ENCODE measurements at regions not wholly inside any gene's neighbourhood (a gene's known extent, or its start where the extent isn't known, plus 50 kb on each side); places are given as distances from the start of the nearest gene placed in this dataset.
A peak's percentile ranks its signal among the peaks of the same experiment; 100 is the strongest.
"Not testable (repeated sequence)": the region's sequence is repeated elsewhere in the genome, so short reads cannot be mapped to it uniquely, and the experiment has no call there.

DNA sequence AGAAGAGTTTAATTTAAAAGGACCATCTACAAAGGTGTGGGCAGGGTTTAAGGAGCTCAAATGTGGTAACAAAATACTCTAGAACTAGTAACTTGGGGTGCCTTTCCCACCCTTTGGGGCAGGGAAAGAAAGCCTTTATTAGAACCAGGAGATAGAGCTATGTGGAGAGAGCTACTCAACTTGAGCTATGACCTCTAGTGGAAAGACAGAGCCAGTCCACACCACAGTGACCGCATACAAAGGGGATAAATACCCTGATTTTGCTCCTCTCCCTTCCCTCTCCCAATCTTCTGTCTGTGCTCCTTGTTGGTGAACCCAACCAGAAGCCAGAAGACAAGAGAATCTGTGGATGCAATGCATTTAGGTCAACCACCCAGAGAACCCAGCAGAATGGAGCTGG, 54.4 kb upstream of the JAK1 start:
- TF ChIP-seq, protein P1, sequence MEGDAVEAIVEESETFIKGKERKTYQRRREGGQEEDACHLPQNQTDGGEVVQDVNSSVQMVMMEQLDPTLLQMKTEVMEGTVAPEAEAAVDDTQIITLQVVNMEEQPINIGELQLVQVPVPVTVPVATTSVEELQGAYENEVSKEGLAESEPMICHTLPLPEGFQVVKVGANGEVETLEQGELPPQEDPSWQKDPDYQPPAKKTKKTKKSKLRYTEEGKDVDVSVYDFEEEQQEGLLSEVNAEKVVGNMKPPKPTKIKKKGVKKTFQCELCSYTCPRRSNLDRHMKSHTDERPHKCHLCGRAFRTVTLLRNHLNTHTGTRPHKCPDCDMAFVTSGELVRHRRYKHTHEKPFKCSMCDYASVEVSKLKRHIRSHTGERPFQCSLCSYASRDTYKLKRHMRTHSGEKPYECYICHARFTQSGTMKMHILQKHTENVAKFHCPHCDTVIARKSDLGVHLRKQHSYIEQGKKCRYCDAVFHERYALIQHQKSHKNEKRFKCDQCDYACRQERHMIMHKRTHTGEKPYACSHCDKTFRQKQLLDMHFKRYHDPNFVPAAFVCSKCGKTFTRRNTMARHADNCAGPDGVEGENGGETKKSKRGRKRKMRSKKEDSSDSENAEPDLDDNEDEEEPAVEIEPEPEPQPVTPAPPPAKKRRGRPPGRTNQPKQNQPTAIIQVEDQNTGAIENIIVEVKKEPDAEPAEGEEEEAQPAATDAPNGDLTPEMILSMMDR (IDR thresholded peaks at IDR 0.05; ENCODE audit: low read depth, low read length), result peak; percentile 45
- DNase-seq (ENCODE audit: extremely low read depth, low read depth), result no peak

DNA sequence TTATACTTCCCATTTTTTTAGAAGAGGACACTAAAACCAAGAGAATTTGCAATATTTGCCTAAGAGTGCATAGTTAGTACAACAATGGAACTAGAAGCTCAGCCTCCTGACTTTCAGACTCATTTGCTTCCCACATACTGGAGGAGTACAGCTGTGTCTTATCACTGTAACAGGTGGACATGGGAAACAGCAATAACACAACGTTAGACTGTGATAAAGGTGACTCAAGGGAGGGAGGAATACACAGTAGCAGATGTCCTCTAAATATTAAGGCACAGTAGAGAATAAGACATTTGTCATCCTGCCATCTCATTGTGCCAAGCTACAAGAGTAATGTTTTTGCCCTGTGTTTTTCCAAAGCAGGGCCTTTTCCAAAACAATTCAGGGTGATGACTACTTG, 55.4 kb upstream of the JAK1 start:
- TF ChIP-seq, protein P1 (IDR thresholded peaks at IDR 0.05; ENCODE audit: low read depth, low read length), result no peak
- no peak for DNase-seq (ENCODE audit: extremely low read depth, low read depth)

DNA sequence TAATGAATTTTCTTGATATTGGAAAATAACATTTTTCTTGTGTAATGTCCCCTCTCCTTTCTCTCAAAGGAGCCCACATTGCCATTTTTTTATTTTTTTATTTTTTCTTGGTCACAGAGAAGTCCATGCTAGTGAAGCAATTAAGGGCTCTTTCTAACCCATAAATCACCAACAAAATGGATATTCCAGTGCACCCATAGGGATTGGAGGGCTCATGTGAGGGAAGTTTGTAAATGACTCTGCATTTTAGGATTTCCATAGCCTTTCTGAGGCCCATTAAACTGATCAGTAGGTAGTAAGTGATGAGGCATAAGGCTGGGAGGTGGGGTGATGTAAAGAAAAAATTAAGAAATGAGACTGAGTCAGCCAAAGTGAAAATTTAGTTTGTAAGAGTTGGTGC, 55.9 kb upstream of the JAK1 start:
- TF ChIP-seq, protein P1 (IDR thresholded peaks at IDR 0.05; ENCODE audit: low read depth, low read length), result no peak
- no peak for DNase-seq (ENCODE audit: extremely low read depth, low read depth)

DNA sequence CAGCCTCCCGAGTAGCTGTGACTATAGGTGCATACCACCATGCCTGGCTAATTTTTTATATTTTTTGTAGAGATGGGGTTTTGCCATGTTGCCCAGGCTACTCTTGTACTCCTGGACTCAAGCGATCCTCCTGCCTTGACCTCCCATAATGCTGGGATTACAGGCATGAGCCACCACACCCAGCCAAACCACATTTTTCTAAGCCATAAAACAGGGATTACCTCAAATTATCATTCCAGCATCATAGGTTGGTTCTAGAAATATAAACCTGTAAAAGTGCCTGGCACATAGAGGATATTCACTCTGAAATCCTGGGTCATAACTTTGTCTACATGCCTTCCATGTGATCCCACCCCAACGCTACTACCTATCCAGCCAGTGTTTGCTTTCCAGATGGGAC, 59.4 kb upstream of the JAK1 start:
- no peak for DNase-seq (ENCODE audit: extremely low read depth, low read depth)
- TF ChIP-seq, protein P1 (IDR thresholded peaks at IDR 0.05; ENCODE audit: low read depth, low read length), result no peak

DNA sequence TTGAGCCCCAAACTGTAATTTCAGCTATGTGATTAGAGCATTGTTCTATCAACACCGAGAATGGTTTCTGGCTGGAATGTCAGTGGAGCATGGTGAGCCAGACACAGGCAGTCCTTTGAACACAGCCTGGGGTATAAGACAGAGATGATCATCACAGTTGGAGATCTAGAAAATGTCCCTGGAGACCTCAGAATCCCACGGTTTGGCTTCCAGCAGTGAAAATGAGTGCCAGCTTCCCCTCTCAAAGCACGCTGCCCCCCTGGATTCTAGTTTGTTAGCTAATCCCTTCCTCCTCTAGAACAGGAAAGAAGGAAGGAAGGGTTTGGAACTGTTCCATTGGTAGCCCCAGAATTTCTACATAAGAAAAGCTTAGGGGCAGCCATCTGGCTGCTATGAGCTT, 59.9 kb upstream of the JAK1 start:
- TF ChIP-seq, protein P1 (IDR thresholded peaks at IDR 0.05; ENCODE audit: low read depth, low read length), result no peak
- DNase-seq (ENCODE audit: extremely low read depth, low read depth), result no peak

DNA sequence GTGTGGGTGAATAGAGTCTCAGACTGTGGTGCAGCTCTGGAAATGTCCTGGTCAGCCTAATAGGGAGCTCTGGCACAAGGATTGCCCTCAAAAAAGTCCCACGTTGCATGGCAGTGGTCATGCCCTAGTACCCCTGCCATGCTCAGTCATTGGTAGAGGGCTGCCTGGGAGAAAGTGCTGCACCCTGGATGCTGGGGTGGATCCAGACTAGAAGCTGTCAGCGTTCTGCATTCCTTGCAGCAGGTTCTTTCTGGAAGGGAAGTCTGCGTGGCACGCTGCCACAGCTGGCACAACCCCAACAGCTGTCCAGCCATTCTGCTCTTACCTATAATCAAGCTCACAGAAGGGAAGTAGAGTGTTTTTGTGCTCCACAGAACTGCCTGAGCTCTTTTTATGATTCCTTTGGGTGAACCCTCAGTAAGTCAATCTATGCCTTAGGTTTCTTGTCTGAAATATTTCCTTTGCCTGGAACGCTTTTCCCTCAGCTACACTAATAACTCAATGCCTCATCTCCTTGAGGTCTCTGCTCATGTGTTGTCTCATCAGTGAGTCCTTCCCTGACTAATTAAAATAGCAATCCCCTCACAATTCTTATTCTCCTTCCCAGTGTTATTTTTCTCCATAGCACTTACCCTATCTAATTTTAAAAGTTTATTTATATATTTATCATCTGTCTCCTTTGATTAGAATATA, 61.5 kb upstream of the JAK1 start:
- TF ChIP-seq, protein P1 (IDR thresholded peaks at IDR 0.05; ENCODE audit: low read depth, low read length), result no peak
- DNase-seq (ENCODE audit: extremely low read depth, low read depth), result no peak

DNA sequence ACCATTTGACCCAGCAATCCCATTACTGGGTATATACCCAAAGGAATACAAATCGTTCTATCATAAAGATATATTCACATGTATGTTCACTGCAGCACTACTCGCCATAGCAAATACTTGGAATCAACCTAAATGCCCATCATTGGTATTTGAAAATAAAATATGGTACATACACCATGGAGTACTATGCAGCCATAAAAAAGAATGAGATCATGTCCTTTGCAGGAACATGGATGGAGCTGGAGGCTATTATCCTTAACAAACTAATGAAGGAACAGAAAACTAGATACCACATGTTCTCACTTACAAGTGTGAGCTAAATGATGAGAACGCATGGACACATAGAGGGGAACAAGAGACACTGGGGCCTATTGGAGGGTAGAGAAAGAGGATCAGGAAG, 63.1 kb upstream of the JAK1 start:
- DNase-seq (ENCODE audit: extremely low read depth, low read depth), result not testable (repeated sequence)

DNA sequence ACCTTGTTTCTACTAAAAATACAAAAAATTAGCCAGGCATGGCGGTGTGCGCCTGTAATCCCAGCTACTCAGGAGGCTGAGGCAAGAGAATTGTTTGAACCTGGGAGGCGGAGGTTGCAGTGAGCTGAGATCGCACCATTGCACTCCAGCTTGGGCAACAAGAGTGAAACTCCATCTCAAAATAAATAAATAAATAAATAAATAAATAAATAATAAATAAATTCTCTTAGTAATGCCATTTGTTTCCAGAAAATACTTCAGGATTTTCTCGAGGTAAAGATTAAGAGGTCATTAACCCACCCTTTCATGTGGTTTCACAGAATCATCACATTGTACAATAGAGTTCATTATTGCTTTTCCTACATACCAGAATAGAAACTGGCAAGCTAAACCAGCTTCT, 68.5 kb upstream of the JAK1 start:
- DNase-seq (ENCODE audit: extremely low read depth, low read depth), result not testable (repeated sequence)

Measured in AG09319 (cell line).